Adrenal gland (tissue), 9 donors: ENCODE measurements at regions not wholly inside any gene's neighbourhood (a gene's known extent, or its start where the extent isn't known, plus 50 kb on each side); places are given as distances from the start of the nearest gene placed in this dataset.

Source experiments
- DNase-seq, 7 donors: peaks; one replicate each; pipeline ENCODE4 v3.0.0-alpha.2; 2019 to 2020
- H3K27ac ChIP-seq, 5 donors: fragments of 200-600 bp; sonication (generic) in 4 of 5; 1 replicate in 3 of 5; 2 replicates in 2 of 5; pipeline versions ENCODE4 v1.5.1 to v1.8.0; 2016 to 2020; ENCODE audit warnings: mild to moderate bottlenecking in 1 of 5
- H3K27me3 ChIP-seq: fragments of 200-600 bp; 2 replicates; pipeline ENCODE4 v1.8.0; 2021
- H3K36me3 ChIP-seq, 2 donors: fragments of 200-600 bp; replicated peaks in 1 of 2; 1 replicate in 1 of 2; 2 replicates in 1 of 2; pipeline versions ENCODE4 v1.5.1 to v1.8.0; 2018 to 2022
- H3K4me1 ChIP-seq, 2 donors: fragments of 200-600 bp; replicated peaks in 1 of 2; 1 replicate in 1 of 2; 2 replicates in 1 of 2; pipeline versions ENCODE4 v1.5.1 to v1.8.0; 2018 to 2021
- H3K4me3 ChIP-seq, 4 donors: fragments of 200-600 bp; sonication (generic) in 3 of 4; one replicate each; pipeline ENCODE4 v1.5.1; 2016 to 2018
- H3K9me3 ChIP-seq, 3 donors: fragments of 200-600 bp; sonication (generic) in 1 of 3; replicated peaks in 1 of 3; 1 replicate in 2 of 3; 2 replicates in 1 of 3; pipeline versions ENCODE4 v1.5.1 to v1.8.0; 2016 to 2021
- POLR2A ChIP-seq, 2 donors: fragments of 450-650 bp; IDR thresholded peaks; one replicate each; pipeline ENCODE4 v1.6.1; 2017; ENCODE audit warnings: antibody characterized with exemption in 2 of 2, mild to moderate bottlenecking in 2 of 2, moderate library complexity in 1 of 2
- WGBS, 4 donors: extraction: QIAGEN DNeasy Blood & Tissue Kit in 2 of 4; methylation state at CpG; one replicate each; pipeline versions ENCODE4 v1.1.5 to v1.1.7; 2013 to 2017; 5-methylcytosine and 5-hydroxymethylcytosine counted together
- intact Hi-C, 2 donors: fragments of 100-400 bp; cut with DNase I; formaldehyde crosslinking; loops; one replicate each; pipeline versions ENCODE4 v1.14.1 to v1.15.0; 2022 to 2023
- TF ChIP-seq, protein P1 (sequence below), 6 experiments: fragments of 450-650 bp in 4 of 6; fragments of 200-600 bp in 2 of 6; sonication (generic) in 1 of 6; IDR thresholded peaks; 1 replicate in 5 of 6; 2 replicates in 1 of 6; pipeline versions ENCODE4 v1.5.1 to v1.8.0; 2016 to 2021; ENCODE audit warnings: antibody characterized with exemption in 6 of 6, mild to moderate bottlenecking in 2 of 6, moderate library complexity in 1 of 6
- donor health status: healthy with polysubstance abuse.
- donor health status: Bipolar disorder and iron deficiency.
- donor health status: DM: yes; HTN: yes; CAD: no.
- donor health status: DM: no; HTN: no; CAD: no.
- donor health status: DM: no; HTN: no; CAD: no.

DNA sequence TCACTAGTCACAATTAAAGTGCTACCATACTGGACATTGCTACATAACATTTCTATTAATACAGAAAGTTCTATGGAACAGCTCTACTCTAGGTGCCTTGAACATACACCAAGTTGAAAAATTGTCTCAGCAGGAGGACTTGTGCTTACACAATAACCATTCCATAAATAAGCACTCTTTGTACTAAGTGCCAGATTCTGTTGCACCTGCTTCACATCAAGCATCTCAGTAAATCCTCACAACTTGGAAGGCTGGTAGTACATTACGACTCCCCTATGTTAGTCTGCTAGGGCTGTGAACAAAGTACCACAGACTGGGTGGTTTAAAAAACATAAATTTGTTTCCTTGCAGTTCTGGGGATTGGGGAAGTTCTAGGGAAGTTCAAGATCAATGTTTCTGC lies 296.9 kb upstream of the NCKAP5 start:
- H3K27me3 ChIP-seq = peaks cover 4% of the 10 kb centered on the region
- H3K27ac ChIP-seq = no peak overlapping the region
- no peak for DNase-seq
- intact Hi-C loops = no loop called here
- 85 to 100% (median 94%) methylated on average over 1 of the region's 1 CpG for WGBS, 4 donors
- H3K9me3 ChIP-seq = no peaks in the 10 kb centered on the region
- no peak for TF ChIP-seq POLR2A (IDR thresholded peaks at IDR 0.05)
- TF ChIP-seq, protein P1, sequence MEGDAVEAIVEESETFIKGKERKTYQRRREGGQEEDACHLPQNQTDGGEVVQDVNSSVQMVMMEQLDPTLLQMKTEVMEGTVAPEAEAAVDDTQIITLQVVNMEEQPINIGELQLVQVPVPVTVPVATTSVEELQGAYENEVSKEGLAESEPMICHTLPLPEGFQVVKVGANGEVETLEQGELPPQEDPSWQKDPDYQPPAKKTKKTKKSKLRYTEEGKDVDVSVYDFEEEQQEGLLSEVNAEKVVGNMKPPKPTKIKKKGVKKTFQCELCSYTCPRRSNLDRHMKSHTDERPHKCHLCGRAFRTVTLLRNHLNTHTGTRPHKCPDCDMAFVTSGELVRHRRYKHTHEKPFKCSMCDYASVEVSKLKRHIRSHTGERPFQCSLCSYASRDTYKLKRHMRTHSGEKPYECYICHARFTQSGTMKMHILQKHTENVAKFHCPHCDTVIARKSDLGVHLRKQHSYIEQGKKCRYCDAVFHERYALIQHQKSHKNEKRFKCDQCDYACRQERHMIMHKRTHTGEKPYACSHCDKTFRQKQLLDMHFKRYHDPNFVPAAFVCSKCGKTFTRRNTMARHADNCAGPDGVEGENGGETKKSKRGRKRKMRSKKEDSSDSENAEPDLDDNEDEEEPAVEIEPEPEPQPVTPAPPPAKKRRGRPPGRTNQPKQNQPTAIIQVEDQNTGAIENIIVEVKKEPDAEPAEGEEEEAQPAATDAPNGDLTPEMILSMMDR (IDR thresholded peaks at IDR 0.05) = no peak
- no peaks in the 10 kb centered on the region for H3K36me3 ChIP-seq
- no peak overlapping the region for H3K4me3 ChIP-seq
- H3K4me1 ChIP-seq = no peaks in the 10 kb centered on the region

DNA sequence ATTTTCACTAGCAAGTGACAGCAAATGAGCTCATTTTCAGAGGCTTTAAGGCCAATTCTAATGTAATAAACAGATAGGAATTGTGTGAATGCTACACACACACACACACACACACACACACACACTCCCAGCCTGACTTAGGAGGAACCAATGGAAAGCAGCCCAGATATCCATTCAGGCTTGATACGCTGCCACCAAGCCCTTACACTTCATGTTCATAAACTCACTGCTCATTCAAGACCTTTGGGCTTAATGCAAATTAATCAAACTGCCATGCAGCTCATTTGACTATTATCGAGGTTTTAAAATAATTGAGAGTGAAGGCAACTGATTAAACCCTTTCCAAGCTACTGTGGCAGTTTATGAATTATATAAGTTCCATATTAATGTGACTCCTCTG lies 298.9 kb upstream of the NCKAP5 start:
- Histone ChIP-seq H3K27ac (no peak overlapping the region), H3K36me3 (no peaks in the 10 kb centered on the region), H3K4me1 (no peaks in the 10 kb centered on the region), H3K9me3 (no peaks in the 10 kb centered on the region), H3K4me3 (no peak overlapping the region), H3K27me3 (peaks cover 4% of the 10 kb centered on the region)
- TF ChIP-seq POLR2A (IDR thresholded peaks at IDR 0.05) = no peak
- TF ChIP-seq, protein P1 (IDR thresholded peaks at IDR 0.05) = no peak
- intact Hi-C loops = no loop called here
- 63 to 75% (median 72%) methylated on average over 2 of the region's 2 CpGs for WGBS, 4 donors
- DNase-seq = no peak

DNA sequence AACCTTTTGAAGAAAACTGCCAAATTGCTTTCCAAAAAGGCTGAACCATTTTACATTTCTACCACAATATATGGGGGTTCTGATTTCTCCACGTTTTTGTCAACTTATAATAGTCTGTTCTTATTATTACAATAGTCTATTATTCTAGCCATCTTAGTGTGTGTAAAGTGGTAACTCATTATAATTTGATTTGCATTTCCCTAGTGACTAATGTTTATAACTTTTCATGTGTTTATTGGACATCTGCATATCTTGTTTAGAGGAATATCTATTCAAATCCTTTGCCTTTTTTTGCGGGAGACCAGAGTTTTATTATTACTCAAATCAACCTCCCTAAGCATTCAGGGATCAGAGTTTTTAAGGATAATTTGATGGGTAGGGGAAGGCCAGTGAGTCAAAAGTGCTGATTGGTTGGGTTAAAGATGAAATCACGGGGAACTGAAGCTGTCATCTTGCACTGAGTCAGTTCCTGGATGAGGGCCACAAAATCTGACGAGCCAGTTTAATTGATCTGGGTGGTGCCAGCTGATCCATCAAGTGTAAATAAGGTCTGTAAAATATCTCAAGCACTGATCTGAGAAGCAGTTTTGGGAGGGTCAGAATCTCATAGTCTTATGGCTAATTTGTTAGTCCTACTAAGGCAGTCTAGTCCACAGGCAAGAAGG lies 303.4 kb upstream of the NCKAP5 start:
- 49 to 69% (median 62%) methylated on average over 4 of the region's 4 CpGs for WGBS, 4 donors
- Histone ChIP-seq H3K4me3 (no peak overlapping the region), H3K9me3 (no peaks in the 10 kb centered on the region), H3K27me3 (no peaks in the 10 kb centered on the region), H3K4me1 (no peaks in the 10 kb centered on the region), H3K36me3 (no peaks in the 10 kb centered on the region), H3K27ac (no peak overlapping the region)
- intact Hi-C loops = no loop called here
- DNase-seq = no peak
- TF ChIP-seq POLR2A (IDR thresholded peaks at IDR 0.05) = no peak
- TF ChIP-seq, protein P1 (IDR thresholded peaks at IDR 0.05) = no peak

DNA sequence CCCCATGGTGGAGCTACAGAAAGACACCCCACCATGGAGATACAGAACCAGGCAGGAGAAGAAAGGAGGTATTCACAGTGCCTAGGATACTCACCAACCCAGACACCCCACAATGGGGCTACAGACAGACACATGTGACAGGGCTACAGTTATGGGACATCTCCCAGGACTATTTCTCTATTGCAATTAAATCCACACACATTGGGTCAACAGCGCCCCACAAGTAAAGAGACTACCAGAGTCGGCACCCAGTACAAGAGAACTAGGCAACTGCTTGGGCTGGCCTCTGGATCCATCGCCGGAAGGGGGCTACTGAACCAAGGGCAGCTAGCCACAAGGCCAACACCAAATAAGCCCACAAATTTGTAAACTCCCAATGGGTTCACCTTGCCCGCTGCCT lies 310.1 kb upstream of the NCKAP5 start:
- H3K27me3 ChIP-seq = no peaks in the 10 kb centered on the region
- DNase-seq = no peak
- H3K4me3 ChIP-seq = no peak overlapping the region
- no peaks in the 10 kb centered on the region for H3K9me3 ChIP-seq
- TF ChIP-seq POLR2A (IDR thresholded peaks at IDR 0.05) = no peak
- TF ChIP-seq, protein P1 (IDR thresholded peaks at IDR 0.05) = no peak
- intact Hi-C loops = no loop called here
- H3K36me3 ChIP-seq = no peaks in the 10 kb centered on the region
- H3K4me1 ChIP-seq = no peaks in the 10 kb centered on the region
- WGBS, 4 donors = 85 to 96% (median 92%) methylated on average over 5 of the region's 5 CpGs
- H3K27ac ChIP-seq = no peak overlapping the region
